ENCODE measurements at regions not wholly inside any gene's neighbourhood (a gene's known extent, or its start where the extent isn't known, plus 50 kb on each side); places are given as distances from the start of the nearest gene placed in this dataset.

DNA sequence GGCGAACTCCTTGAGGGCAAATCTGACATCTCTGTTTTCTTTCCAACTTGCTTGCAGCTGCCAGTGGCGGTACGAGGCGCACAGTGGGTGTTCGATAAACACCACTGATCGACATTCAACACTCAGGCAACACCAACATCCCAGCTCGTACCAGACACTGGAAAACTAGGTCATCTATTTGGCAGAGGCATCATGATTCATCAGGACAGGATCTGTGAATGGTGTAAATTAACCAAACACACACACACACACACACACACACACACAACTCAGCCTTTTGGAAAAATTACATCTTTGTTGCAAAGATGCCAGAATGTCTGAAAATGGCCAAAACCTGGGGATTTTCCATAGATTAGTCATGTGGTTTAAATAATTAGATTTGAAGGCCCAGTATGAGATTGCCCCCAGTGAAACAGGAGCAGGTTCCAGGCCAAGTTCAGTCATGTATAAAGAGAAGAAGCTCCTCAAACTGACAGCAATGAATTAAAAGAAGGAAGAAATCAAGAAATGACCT lies 150.5 kb upstream of the NCKAP5 start:
- peak; percentile 89 for DNase-seq (ENCODE audit: low read depth)

DNA sequence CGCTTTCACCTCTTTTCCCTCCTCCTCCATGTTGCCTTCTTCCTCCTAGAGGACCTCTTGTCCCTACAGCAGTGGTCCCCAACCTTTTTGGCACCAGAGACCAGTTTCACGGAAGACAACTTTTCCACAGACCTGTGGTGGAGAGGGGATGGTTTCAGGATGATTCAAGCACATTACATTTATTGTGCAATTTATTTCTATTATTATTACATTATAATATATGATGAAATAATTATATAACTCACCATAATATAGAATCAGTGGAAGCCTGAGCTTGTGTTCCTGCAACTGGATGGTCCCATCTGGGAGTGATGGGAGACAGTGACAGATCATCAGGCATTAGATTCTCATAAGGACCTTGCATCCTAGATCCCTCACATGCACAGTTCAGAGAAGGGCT lies 152.2 kb upstream of the NCKAP5 start:
- DNase-seq (ENCODE audit: low read depth): no peak

DNA sequence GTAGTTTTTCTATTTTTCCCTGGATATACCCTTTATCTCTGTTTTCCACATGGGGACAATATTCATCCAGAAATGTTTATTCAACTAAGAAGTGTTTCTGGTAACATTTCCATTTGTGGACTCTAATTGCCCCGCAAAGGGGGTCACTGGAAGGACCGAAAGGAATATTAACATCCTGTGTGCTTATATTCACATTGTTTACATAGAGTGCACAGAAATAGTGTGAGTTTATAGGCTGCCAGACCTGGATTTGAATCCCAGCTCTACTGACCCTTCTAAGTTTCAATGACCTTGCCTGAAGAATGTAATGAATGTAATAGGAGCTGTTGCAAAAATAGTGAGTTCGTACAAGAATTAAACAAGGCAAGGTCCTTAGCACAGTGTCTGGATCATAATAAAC lies 152.9 kb upstream of the NCKAP5 start:
- DNase-seq (ENCODE audit: low read depth): no peak

DNA sequence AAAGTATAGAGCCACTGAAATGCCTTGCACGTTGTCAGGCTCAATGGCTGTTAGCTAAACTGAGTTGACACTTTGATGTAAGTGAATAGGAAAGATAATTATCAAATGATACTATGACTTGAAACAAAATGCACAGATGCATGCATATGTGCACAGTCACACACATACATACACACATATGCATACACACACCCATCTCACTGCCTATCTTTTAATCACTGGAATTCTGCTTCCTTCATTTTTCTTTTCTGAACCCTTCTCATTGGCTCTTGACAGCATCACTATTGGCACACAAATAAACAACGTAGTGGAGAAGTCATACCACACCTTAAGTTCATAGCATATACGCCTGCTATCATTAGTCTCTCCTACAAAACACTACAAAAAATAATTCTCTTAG lies 154.9 kb upstream of the NCKAP5 start:
- no peak for DNase-seq (ENCODE audit: low read depth)

DNA sequence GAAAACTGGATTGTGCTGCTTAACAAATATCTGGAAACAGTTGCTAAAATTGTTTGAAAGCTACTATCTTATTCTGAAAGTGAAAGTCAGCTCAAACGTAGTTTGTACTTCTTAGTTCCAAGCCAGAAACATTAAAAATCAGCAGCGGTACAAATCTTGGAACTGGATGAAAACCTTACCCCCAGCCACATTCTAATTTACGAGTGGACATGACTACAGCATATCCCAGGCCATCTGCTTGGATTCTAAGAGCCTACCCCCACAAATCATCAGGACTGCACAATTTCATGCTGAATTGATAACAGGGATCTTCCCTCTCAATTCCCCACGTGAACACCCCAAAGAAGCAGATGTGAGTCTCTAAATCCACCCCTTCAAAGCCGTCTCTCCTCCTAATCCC lies 158.7 kb upstream of the NCKAP5 start:
- no peak for DNase-seq (ENCODE audit: low read depth)

DNA sequence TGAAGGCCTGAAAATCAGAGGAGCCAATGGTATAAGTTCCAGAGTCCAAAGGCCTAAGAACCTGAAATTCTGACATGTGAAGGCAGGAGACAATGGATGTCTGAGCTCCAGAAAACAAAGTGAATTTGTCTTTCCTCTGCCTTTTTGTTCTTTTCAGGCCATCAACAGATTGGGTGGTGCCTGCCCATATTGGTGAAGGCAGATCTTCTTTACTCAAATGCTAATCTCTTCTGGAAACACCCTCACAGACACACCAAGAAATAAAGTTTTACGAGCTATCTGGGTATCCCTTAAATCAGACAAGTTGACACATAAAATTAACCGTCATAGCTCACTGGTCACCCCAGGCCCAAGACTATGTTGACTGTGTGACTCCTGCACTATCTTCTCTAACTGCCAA lies 163.8 kb upstream of the NCKAP5 start:
- DNase-seq (ENCODE audit: low read depth): no peak

DNA sequence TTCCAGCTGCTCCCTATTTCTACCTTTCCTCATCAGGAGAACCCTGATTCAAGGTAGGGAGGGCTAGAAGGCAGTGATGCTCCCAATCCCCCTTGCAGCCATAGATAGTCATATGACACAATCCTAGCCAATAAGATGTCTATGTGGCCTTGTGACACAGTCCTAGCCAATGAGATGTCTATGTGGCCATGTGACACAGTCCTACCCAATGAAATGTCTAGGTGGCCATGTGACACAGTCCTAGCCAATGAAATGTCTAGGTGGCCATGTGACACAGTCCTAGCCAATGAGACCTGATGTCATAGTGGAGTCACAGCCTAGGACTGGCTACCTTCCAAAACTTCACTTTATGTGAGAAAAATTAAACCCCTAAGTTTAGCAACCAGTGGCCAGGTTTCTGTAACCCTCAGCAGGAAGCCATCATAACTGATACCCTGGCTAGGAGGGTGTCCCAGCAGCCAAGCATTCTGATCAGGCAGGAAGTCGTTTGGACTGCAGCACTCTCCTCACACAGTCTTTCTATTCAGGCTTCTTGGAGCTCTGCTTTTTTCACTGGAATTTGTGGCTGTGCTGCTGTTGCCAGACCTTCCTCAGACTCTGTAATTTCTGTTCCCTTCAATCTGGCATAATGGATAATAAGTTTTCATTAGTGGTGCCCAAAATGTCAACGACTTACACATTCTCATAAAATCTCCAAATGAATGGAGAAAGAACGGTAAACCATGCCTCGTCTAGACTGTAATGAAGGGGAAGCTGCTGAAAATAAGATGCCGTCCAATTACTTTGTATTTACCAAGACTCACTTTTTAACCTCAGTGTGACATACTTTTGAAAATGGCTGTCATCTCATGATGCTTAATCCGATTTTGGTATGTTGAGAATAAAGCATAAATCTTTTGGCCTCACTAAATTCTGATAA lies 165.0 kb upstream of the NCKAP5 start:
- no peak for DNase-seq (ENCODE audit: low read depth)

DNA sequence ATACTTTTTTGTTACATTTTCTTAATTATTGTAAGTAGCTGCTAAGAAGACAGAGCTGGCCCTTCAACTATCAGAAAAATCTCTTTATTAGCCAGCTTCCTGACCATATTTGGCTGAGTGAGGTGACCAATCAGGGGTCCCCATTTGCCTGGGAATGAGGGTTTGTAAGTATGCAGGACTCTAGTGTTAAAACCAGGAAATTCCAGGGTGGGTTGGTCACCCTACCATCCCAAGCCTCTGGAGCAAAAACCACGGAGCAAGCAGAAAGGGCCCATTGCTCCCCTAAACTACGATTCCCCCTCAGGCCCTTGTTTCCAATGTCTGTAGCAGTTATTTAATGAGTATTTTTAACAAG lies 165.6 kb upstream of the NCKAP5 start:
- peak; percentile 63 for DNase-seq (ENCODE audit: low read depth)

DNA sequence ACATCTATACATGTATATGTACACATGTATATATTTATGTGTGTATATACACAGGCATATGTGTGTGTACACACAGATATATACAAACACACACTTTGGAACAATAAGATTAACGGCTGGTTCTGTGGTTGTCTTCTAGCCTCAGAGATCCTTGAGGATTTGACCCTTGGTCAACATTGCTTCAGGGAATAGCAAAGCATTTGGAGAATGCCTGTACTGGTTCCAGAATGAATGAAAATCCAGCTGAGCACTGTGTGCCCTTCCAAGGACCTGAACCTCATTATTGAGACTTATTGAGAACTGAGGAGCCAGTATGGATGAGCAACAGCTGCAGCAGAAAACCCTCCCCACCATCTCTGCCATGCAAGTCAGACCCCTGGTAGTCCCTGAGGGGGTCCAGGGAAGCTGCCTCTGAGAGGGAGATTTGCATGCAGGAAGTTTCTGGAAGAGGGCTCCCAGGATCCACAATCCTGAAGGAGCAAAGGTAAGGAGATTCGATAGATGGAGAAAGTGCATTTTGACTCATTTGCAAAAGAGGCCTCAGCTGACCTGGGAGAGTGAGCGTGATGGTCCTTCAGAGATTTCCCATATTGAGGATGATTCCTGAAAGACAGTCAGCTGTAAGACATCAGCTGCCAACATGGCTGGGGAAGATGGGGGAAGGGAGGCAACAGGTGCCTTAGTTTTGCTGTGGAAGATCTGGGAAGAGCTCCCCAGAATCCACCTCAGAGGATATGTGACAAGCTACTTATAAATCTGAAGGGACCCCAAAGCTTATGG lies 166.6 kb upstream of the NCKAP5 start:
- DNase-seq (ENCODE audit: low read depth): no peak

DNA sequence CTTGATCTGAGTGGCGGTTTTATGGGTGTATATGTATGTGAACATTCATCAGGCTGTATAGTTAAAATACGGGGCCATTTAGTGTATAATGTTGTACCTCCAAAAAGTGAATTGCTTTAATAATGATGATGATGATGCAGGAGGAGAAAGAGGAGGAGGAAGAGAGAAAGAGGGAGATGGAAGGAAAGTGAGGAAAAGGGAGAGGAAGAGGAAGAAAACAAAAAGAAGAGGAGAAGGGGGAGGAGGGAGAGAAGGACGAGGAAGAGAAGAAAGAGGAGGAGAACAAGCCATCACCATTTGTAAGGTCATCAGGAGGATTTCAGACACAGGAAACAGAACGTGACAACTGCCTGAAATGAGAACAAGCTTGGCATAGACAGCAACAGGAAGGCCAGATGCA lies 168.4 kb upstream of the NCKAP5 start:
- no peak for DNase-seq (ENCODE audit: low read depth)

DNA sequence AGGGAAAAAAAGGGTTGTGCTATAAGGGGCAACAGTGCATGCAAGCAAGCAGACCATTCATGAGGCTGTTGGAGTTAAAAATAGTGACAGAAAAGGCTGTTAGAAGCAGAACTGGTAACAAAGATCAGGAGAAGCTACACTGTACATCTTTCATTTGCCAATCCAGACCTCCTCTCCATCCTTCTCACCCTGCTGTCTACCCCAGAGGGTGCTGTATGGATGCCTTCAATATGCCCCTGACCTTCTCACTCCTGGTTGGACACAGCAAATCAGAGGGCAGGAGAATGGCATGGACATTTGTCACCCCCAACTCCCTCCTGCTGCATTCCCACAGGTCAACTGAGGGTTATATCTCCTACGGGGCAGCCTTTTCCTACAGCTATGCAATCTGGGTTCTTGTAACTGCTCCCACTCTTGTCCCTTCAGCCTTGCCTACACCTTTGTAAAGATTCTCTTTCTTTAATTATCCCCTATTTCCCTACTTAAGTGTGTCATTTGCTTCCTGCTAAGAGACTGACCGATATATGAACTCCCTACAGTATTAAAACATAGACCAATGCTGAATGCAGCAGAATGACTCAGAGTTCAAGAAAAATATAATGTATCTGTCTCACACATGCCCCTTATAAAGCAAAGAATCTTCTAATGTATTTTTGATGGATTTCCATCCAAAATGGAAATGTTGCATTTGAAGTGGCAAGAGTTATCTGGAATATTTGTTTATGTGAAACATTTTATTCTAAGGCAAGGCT lies 169.2 kb upstream of the NCKAP5 start:
- no peak for DNase-seq (ENCODE audit: low read depth)

DNA sequence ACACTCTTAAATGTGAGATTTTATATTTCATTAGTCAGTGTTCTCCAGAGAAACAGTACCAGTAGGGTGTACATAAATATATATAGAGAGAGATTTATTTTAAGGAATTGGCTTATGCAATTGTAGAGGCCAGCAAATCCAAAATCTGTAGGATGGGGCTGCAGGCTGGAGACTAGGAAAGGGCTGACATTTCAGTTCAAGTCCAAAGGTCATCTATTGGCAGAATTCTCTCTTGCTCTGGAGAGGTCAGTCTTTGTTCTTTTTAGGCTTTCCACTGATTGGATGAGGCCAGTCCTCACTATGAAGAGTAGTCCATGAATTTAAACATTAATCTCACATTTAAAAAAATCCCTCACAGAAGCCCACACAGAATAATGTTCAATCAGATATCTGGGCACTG lies 170.8 kb upstream of the NCKAP5 start:
- no peak for DNase-seq (ENCODE audit: low read depth)

DNA sequence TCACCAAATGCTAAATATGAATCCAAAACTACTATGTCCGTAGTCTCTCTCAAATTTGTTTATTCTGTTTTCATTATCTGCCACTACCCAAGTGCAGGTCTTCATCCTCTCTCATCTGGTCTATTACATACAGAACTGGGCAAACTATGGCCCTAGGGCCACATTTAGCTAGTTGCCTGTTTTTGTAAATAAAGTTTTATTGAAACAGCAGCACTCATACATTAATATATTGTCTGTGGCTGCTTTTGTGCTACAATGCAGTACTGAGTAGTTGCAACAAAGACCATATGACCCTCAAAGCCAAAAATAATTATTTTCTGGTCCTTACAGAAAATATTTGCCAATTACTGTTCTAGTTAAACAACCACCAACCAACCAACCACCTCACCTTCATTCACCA lies 172.2 kb upstream of the NCKAP5 start:
- DNase-seq (ENCODE audit: low read depth): no peak

DNA sequence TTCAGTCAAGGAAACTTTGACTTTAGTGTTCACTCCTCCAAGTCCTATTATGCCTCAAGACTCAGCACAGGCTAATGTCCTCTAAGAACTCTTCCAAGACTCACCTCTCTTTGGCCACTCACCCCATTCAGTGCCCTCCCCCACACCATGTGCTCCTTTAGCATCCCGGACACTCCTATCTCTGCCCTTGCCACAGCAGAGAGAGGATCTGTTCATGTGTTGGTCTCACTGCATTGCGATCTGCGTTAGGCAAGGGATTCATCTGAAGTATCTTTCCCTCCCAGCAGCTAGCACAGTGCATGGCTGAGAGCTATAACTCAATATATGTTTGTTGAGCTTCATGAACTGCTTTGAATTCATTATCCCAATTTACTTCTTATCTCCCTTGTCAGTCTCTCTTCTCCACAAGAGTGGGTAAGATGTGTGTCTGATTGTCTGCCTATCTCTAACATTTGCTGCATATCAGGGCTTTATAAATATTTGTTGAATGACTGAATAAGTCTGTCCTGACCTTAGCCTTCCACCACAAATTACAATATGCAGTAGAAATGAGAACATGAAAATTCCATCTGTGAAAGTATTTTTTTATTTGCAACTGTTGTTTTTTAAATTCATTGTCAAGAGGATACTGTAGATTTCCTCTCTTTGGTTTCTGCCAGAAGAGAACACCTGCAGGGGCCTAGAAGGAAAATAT lies 179.9 kb upstream of the NCKAP5 start:
- peak; percentile 45 for DNase-seq (ENCODE audit: low read depth)

DNA sequence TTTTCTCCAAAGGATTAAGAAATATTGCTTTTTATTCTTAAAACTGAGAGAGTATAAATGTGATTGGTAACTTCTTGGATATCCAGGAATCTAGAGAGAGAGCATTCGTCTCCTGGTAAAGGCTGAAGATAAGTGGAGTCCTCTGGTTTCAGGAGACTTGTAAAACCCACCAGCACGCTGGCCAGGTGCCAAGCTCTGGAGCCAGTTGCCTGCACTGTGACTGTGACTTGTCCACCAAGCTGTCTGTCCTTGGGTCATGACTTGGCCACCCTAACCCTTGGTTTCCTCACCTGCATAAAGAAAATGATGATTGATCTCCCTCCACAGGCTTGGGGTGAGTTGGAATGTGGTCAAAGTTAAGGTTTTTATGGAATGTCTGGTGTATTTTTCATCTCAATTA lies 185.4 kb upstream of the NCKAP5 start:
- no peak for DNase-seq (ENCODE audit: low read depth)

DNA sequence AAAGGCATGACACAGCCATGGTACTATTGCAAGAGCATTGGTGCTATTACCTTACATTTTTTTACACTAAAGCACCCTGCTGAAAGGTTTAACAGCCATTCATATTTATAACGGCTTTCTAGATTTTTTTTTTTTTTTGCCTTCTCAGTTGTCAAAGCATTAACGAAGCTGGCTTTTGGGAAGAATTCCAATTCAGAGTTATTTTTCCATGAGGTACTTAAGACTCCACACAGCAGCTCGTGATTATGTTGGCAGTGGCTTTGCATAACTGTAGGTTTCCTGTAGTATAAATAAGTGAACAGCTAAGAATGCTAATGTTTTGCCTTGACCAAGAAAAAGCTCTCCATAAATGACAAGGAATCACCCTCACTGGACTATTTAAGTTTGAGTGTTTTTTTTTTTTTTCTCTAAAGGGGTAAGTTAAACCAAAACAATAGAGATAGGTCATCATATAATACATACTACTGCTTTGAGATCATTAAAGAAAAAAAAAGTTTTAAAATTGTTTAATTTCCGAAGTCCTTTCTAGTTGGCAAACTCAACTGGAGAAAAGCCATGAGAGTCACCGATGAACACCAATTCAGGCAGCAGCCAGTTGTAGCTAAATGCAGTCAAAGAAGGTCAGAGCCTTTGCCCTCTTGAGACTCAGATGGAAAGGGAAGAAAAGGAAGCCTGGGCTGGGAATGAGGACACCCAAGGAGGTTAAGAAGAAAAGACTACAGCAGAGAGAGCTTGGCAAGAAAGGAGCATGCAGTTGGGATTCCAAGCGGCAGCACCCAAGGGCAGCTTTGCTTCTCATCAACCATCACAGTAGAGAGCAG lies 187.4 kb upstream of the NCKAP5 start:
- peak; percentile 91 for DNase-seq (ENCODE audit: low read depth)

DNA sequence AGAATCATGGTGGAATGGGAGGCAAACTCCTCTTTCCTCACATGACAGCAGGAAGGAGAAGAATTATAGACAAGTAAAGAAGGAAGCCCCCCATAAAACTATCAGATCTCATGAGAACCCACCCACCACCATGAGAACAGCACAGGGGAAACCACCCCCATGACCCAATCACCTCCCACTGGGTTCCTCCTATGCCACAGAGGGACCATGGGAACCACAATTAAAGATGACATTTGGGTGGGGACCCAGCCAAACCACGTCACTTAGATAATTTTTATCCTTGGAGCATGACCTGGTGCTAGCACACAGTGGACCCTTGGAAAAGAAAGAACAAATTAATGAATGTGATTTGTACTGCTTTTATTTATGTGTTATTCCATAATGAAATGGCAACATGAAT lies 188.6 kb upstream of the NCKAP5 start:
- no peak for DNase-seq (ENCODE audit: low read depth)

DNA sequence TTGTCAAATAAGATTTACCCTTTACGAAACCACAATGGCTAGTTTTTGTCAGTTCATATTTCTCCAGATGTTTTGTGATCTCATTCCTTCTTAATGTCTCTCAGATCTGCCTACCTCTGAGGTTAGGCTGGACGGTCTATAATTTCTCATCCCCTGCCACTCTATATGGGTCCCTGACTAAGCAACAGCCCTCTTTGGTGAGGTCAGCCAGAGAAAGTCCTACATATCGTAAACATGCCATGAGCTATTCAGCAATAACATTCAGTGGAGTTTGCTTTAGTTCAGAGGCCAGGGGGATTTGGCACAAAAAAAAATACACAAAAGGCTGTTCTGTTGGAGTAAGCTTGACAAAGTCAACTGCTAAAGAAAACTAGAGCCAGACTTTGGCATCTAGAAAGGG lies 192.1 kb upstream of the NCKAP5 start:
- DNase-seq (ENCODE audit: low read depth): peak; percentile 52

DNA sequence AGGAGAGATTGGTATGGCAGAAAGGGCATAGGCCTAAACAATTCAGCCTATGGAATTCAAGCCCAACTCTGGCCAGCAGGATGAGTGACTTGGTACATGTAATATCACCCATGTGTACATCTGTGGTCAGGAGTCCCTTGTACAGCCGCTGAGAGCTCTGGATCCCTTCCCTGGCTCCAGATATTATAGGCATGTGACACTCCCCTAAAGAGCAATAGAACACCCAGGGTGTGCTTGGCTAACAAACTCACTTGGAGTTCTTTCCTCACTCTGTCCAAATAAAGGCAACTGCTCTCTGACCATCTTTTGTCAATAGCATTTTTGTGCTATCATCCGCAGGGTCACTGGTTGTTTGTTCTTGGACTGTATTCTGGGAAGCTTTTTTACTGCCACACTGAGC lies 197.4 kb upstream of the NCKAP5 start:
- no peak for DNase-seq (ENCODE audit: low read depth)

DNA sequence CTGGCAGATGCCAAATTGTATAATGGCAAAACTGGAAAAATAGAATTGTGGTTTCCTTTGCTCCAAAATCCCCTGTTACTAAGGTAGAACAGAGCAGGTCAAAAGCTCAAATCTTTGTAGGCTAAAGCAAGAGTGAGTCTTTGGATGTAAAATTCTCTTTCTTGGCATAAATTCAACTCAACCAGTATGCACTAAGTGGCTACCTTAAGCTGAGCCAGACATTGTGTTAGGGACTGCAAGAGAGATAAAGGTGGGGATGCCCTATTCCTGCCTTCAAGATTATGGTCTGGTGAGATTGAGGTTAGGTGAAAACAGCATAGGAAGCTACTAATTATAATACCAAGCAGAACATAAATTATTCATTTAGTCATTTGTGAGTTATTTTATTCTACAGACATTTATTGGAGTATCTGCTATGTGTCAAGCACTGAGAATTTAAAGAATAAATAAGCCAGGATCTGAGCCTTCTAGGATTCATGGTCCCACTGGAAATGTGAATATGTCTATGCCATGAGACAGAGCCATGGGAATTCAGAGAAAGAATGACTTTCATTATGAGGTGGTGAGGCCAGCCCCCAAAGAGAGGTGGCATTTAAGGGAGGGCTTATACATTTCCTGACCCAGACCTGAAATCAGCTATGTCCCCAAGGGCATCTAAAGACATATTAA lies 198.0 kb upstream of the NCKAP5 start:
- no peak for DNase-seq (ENCODE audit: low read depth)

DNA sequence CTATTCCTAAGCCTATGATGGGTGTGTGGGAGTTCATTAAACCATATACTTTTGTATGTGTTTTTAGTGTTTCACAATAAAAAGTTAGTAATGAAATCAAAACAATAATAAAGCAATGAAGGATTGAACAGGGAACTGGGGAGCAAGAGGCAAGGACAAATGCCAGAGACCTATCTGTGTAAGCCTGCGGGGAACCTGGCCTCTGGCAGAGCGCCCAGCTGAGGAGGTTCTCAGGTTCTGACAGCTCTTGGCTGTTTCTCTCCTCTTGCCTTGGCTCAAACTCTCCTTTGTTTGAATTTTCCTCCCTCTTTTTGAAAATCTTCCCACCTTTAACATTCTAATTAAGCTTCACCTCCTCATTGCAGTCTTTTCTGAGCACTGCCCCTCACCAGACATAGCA lies 200.0 kb upstream of the NCKAP5 start:
- no peak for DNase-seq (ENCODE audit: low read depth)

All from non-pigmented ciliary epithelial cell (primary cell).